SK-N-SH (cell line): ENCODE measurements at regions not wholly inside any gene's neighbourhood (a gene's known extent, or its start where the extent isn't known, plus 50 kb on each side); places are given as distances from the start of the nearest gene placed in this dataset.

Source experiments
- CTCF ChIA-PET: fragments of 300-600, 350-600 bp; formaldehyde crosslinking; extraction: SDS; loops from one replicate; lab custom pipeline; 2021; lab: Yijun Ruan, JAX
- POLR2A ChIA-PET: fragments of 350-600 bp; sonication (Branson Sonifier 250); formaldehyde crosslinking; extraction: SDS; loops from one replicate; lab custom pipeline; 2020; ENCODE audit warnings: antibody characterized with exemption, inconsistent platforms; lab: Yijun Ruan, JAX
- DNase-seq: peaks from one replicate; pipeline ENCODE4 v3.0.0; 2012
- H2AFZ ChIP-seq: fragments of 200-600 bp; sonication (generic); 2 replicates; pipeline ENCODE4 v1.8.1; 2016; ENCODE audit warnings: antibody characterized with exemption, mild to moderate bottlenecking, low read depth
- H3F3A ChIP-seq: fragments of 200-600 bp; sonication (generic); replicated peaks from 2 replicates; pipeline ENCODE3; 2016; ENCODE audit warnings: antibody characterized with exemption, mild to moderate bottlenecking; ENCODE audit not compliant: insufficient read depth
- H3K27ac ChIP-seq, 2 experiments: fragments of 200-500 bp in 1 of 2; fragments of 200-600 bp in 1 of 2; sonication (Bioruptor generic) in 1 of 2; sonication (generic), shearing (Covaris generic) in 1 of 2; 2 replicates each; pipeline versions ENCODE4 v1.5.1 to v1.6.1; 2014 to 2016; ENCODE audit warnings: low read depth in 2 of 2, inconsistent platforms in 1 of 2, low read length in 1 of 2, mild to moderate bottlenecking in 1 of 2, mixed read lengths in 1 of 2
- H3K27me3 ChIP-seq: fragments of 200-600 bp; sonication (generic), shearing (Covaris generic); 2 replicates; pipeline ENCODE4 v1.6.1; 2016; ENCODE audit warnings: mixed run types; ENCODE audit not compliant: insufficient read depth
- H3K36me3 ChIP-seq, 2 experiments: fragments of 200-500 bp in 1 of 2; fragments of 200-600 bp in 1 of 2; sonication (Bioruptor generic) in 1 of 2; sonication (generic) in 1 of 2; replicated peaks in 1 of 2; 2 replicates each; pipeline versions ENCODE3 to v1.5.1; 2014 to 2016; ENCODE audit warnings: low read length in 1 of 2, mild to moderate bottlenecking in 1 of 2; ENCODE audit not compliant: insufficient read depth in 2 of 2, control insufficient read depth in 1 of 2
- H3K4me1 ChIP-seq, 2 experiments: fragments of 200-500 bp in 1 of 2; fragments of 200-600 bp in 1 of 2; sonication (Bioruptor generic) in 1 of 2; sonication (generic), shearing (Covaris generic) in 1 of 2; 2 replicates each; pipeline versions ENCODE4 v1.5.1 to v1.6.1; 2014 to 2016; ENCODE audit warnings: low read depth in 1 of 2, low read length in 1 of 2, mixed run types in 1 of 2; ENCODE audit not compliant: insufficient read depth in 2 of 2, control insufficient read depth in 1 of 2
- H3K4me2 ChIP-seq: fragments of 200-600 bp; sonication (generic), shearing (Covaris generic); 2 replicates; pipeline ENCODE4 v1.6.1; 2017; ENCODE audit warnings: mixed run types
- H3K4me3 ChIP-seq, 2 experiments: fragments of 200-500 bp in 1 of 2; fragments of 200-600 bp in 1 of 2; sonication (Bioruptor generic) in 1 of 2; sonication (generic), shearing (Covaris generic) in 1 of 2; 2 replicates each; pipeline versions ENCODE4 v1.5.1 to v1.8.1; 2014 to 2016; ENCODE audit warnings: low read depth in 2 of 2, inconsistent platforms in 1 of 2, low read length in 1 of 2, mild to moderate bottlenecking in 1 of 2, mixed read lengths in 1 of 2, moderate library complexity in 1 of 2
- H3K79me2 ChIP-seq: fragments of 200-600 bp; sonication (generic); 2 replicates; pipeline ENCODE4 v1.8.1; 2017; ENCODE audit warnings: mild to moderate bottlenecking; ENCODE audit not compliant: insufficient read depth
- H3K9ac ChIP-seq: fragments of 200-600 bp; sonication (generic); 2 replicates; pipeline ENCODE4 v1.6.1; 2017; ENCODE audit warnings: mixed run types
- H3K9me2 ChIP-seq: fragments of 200-600 bp; sonication (generic); 2 replicates; pipeline ENCODE4 v1.6.1; 2017; ENCODE audit warnings: mixed run types
- H3K9me3 ChIP-seq: fragments of 200-600 bp; sonication (generic); 2 replicates; pipeline ENCODE4 v1.6.1; 2017; ENCODE audit warnings: mixed run types, mild to moderate bottlenecking, moderate library complexity
- H4K20me1 ChIP-seq: fragments of 200-600 bp; sonication (generic); 2 replicates; pipeline ENCODE4 v1.6.1; 2017; ENCODE audit warnings: mild to moderate bottlenecking, mixed run types; ENCODE audit not compliant: insufficient read depth
- FOSL2 ChIP-seq: IDR thresholded peaks from 2 replicates; pipeline ENCODE4 v1.4.0; 2012; ENCODE audit warnings: low read depth, mild to moderate bottlenecking, moderate library complexity, borderline replicate concordance
- FOXM1 ChIP-seq: IDR thresholded peaks from 2 replicates; pipeline ENCODE4 v1.4.0; 2012; ENCODE audit warnings: low read depth, mild to moderate bottlenecking
- MXI1 ChIP-seq: IDR thresholded peaks from 2 replicates; pipeline ENCODE4 v1.6.1; 2012; ENCODE audit warnings: mild to moderate bottlenecking, low read depth, low read length, improper control_type of control experiment
- RCOR1 ChIP-seq: fragments of 150-350 bp; IDR thresholded peaks from 2 replicates; pipeline ENCODE4 v1.6.1; 2017; ENCODE audit warnings: antibody characterized with exemption, low read length
- SIN3A ChIP-seq: IDR thresholded peaks from 2 replicates; pipeline ENCODE4 v1.6.1; 2012; ENCODE audit warnings: low read depth, mild to moderate bottlenecking, low read length, moderate library complexity, borderline replicate concordance
- TEAD4 ChIP-seq: IDR thresholded peaks from 2 replicates; pipeline ENCODE4 v1.4.0; 2012; ENCODE audit warnings: mild to moderate bottlenecking, borderline replicate concordance; ENCODE audit not compliant: insufficient read depth
- YY1 ChIP-seq: IDR thresholded peaks from 2 replicates; pipeline ENCODE4 v1.4.0; 2012; ENCODE audit warnings: low read depth, mild to moderate bottlenecking
- WGBS: methylation state at CpG from one replicate; pipeline ENCODE4 v1.1.6; 2017; ENCODE audit warnings: low lambda C conversion rate; 5-methylcytosine and 5-hydroxymethylcytosine counted together
- TF ChIP-seq, protein P1 (sequence below): IDR thresholded peaks from 2 replicates; pipeline ENCODE4 v1.4.0; 2012; ENCODE audit warnings: low read depth, borderline replicate concordance
- TF ChIP-seq, protein P2 (sequence below): IDR thresholded peaks from 2 replicates; pipeline ENCODE4 v1.4.0; 2012; ENCODE audit warnings: low read depth, borderline replicate concordance
- TF ChIP-seq, protein P3 (sequence below): IDR thresholded peaks from 2 replicates; pipeline ENCODE4 v1.6.1; 2012; ENCODE audit warnings: mild to moderate bottlenecking, low read depth, low read length, moderate library complexity
- TF ChIP-seq, protein P4 (sequence below): fragments of 150-350 bp; IDR thresholded peaks from 2 replicates; pipeline ENCODE4 v1.6.1; 2016; ENCODE audit warnings: mild to moderate bottlenecking, low read depth, low read length

DNA sequence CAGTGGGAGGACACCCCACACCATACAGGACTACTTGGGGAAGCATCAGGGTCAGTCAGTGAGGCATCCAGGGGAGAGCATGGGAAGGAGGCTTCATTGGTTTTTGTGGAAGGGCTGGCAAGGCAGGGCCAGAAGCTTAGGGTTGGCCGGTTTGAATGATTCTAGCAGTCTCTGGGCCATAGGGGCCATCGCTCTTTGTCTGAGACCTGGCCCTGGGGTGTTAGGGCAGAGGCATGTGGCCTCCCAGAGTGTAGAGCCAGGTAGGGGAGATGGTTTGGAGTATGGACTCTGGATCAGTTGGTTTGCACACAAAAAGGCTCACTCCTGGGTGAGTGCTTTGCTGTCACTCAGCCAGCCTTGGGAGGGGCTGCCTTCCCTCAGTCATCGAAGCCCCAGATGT is 98.5 kb downstream of the GLI2 start:
- ChIA-PET POLR2A (no interaction called here), CTCF (interaction anchor here (0.7 to 2.4 kb wide), 5 partner anchors 10 to 246 kb away, joined by 3 to 10 read pairs (median 4); no protein-coding TSS in a partner anchor)
- no peaks in the 10 kb centered on the region for H3K9me2 ChIP-seq
- no peak overlapping the region for H3K4me2 ChIP-seq
- H3K9ac ChIP-seq: no peak overlapping the region
- H3K9me3 ChIP-seq: no peaks in the 10 kb centered on the region
- peaks cover 8% of the 10 kb centered on the region for H3K79me2 ChIP-seq
- DNase-seq: no peak
- peaks cover 0 to 4% of the 10 kb centered on the region in 2 experiments for H3K36me3 ChIP-seq
- TF ChIP-seq, protein P1, sequence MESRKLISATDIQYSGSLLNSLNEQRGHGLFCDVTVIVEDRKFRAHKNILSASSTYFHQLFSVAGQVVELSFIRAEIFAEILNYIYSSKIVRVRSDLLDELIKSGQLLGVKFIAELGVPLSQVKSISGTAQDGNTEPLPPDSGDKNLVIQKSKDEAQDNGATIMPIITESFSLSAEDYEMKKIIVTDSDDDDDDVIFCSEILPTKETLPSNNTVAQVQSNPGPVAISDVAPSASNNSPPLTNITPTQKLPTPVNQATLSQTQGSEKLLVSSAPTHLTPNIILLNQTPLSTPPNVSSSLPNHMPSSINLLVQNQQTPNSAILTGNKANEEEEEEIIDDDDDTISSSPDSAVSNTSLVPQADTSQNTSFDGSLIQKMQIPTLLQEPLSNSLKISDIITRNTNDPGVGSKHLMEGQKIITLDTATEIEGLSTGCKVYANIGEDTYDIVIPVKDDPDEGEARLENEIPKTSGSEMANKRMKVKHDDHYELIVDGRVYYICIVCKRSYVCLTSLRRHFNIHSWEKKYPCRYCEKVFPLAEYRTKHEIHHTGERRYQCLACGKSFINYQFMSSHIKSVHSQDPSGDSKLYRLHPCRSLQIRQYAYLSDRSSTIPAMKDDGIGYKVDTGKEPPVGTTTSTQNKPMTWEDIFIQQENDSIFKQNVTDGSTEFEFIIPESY: no peak
- TF ChIP-seq, protein P2, sequence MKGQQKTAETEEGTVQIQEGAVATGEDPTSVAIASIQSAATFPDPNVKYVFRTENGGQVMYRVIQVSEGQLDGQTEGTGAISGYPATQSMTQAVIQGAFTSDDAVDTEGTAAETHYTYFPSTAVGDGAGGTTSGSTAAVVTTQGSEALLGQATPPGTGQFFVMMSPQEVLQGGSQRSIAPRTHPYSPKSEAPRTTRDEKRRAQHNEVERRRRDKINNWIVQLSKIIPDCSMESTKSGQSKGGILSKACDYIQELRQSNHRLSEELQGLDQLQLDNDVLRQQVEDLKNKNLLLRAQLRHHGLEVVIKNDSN: no peak
- TF ChIP-seq FOXM1: no peak
- TF ChIP-seq, protein P3, sequence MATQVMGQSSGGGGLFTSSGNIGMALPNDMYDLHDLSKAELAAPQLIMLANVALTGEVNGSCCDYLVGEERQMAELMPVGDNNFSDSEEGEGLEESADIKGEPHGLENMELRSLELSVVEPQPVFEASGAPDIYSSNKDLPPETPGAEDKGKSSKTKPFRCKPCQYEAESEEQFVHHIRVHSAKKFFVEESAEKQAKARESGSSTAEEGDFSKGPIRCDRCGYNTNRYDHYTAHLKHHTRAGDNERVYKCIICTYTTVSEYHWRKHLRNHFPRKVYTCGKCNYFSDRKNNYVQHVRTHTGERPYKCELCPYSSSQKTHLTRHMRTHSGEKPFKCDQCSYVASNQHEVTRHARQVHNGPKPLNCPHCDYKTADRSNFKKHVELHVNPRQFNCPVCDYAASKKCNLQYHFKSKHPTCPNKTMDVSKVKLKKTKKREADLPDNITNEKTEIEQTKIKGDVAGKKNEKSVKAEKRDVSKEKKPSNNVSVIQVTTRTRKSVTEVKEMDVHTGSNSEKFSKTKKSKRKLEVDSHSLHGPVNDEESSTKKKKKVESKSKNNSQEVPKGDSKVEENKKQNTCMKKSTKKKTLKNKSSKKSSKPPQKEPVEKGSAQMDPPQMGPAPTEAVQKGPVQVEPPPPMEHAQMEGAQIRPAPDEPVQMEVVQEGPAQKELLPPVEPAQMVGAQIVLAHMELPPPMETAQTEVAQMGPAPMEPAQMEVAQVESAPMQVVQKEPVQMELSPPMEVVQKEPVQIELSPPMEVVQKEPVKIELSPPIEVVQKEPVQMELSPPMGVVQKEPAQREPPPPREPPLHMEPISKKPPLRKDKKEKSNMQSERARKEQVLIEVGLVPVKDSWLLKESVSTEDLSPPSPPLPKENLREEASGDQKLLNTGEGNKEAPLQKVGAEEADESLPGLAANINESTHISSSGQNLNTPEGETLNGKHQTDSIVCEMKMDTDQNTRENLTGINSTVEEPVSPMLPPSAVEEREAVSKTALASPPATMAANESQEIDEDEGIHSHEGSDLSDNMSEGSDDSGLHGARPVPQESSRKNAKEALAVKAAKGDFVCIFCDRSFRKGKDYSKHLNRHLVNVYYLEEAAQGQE: no peak
- no peak for TF ChIP-seq TEAD4
- TF ChIP-seq RCOR1: no peak
- TF ChIP-seq FOSL2: no peak
- TF ChIP-seq, protein P4, sequence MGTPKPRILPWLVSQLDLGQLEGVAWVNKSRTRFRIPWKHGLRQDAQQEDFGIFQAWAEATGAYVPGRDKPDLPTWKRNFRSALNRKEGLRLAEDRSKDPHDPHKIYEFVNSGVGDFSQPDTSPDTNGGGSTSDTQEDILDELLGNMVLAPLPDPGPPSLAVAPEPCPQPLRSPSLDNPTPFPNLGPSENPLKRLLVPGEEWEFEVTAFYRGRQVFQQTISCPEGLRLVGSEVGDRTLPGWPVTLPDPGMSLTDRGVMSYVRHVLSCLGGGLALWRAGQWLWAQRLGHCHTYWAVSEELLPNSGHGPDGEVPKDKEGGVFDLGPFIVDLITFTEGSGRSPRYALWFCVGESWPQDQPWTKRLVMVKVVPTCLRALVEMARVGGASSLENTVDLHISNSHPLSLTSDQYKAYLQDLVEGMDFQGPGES: no peak
- no peak for TF ChIP-seq MXI1
- no peak for TF ChIP-seq SIN3A
- no peak for TF ChIP-seq YY1
- H3K4me3 ChIP-seq: no peak overlapping the region
- no peak overlapping the region for H3K27ac ChIP-seq
- H3K4me1 ChIP-seq: peaks cover 0 to 26% of the 10 kb centered on the region in 2 experiments; a peak in 1 of 4 replicates
- peaks cover 6% of the 10 kb centered on the region; the same call in 1 of the 2 replicates for H4K20me1 ChIP-seq
- WGBS: 92% methylated on average over 3 of the region's 3 CpGs
- no peaks in the 10 kb centered on the region for H3F3A ChIP-seq
- no peaks in the 10 kb centered on the region for H3K27me3 ChIP-seq
- no peak overlapping the region for H2AFZ ChIP-seq
